KOPT-K1 (cell line): ENCODE measurements at regions not wholly inside any gene's neighbourhood (a gene's known extent, or its start where the extent isn't known, plus 50 kb on each side); places are given as distances from the start of the nearest gene placed in this dataset.
"Not testable (repeated sequence)": the region's sequence is repeated elsewhere in the genome, so short reads cannot be mapped to it uniquely, and the experiment has no call there.

Source experiments
- H3K27ac ChIP-seq: fragments of 200-600 bp; sonication (generic); 2 replicates; pipeline ENCODE4 v1.5.1; 2016; ENCODE audit warnings: antibody characterized with exemption, mild to moderate bottlenecking, low read depth, low read length; ENCODE audit not compliant: poor library complexity, severe bottlenecking
- H3K36me3 ChIP-seq: fragments of 200-600 bp; sonication (generic); 2 replicates; pipeline ENCODE4 v1.5.1; 2017; ENCODE audit warnings: antibody characterized with exemption, mild to moderate bottlenecking, low read length, moderate library complexity; ENCODE audit not compliant: insufficient read depth
- H3K9me3 ChIP-seq: fragments of 200-600 bp; sonication (generic); 2 replicates; pipeline ENCODE4 v1.5.1; 2017; ENCODE audit warnings: antibody characterized with exemption, low read length, mild to moderate bottlenecking; ENCODE audit not compliant: insufficient read depth, poor library complexity, severe bottlenecking

GRCh38 chr17:70934231-70934630 is 764.9 kb downstream of the KCNJ2 start:
- H3K27ac ChIP-seq: no peak overlapping the region
- no peaks in the 10 kb centered on the region for H3K9me3 ChIP-seq
- no peaks in the 10 kb centered on the region for H3K36me3 ChIP-seq

- H3K27ac ChIP-seq: no peak overlapping the region
- H3K9me3 ChIP-seq: no peaks in the 10 kb centered on the region
- no peaks in the 10 kb centered on the region for H3K36me3 ChIP-seq
These were observed 765.5 kb downstream of the KCNJ2 start for GRCh38 chr17:70934835-70935234.

GRCh38 chr17:70936724-70937123 is 767.4 kb downstream of the KCNJ2 start:
- Histone ChIP-seq H3K36me3 (no peaks in the 10 kb centered on the region), H3K9me3 (no peaks in the 10 kb centered on the region), H3K27ac (no peak overlapping the region)

- Histone ChIP-seq H3K36me3 (no peaks in the 10 kb centered on the region), H3K9me3 (no peaks in the 10 kb centered on the region), H3K27ac (no peak overlapping the region)
These were observed 769.0 kb downstream of the KCNJ2 start for GRCh38 chr17:70938336-70938735.

- Histone ChIP-seq H3K9me3 (no peaks in the 10 kb centered on the region), H3K36me3 (no peaks in the 10 kb centered on the region), H3K27ac (no peak overlapping the region)
These were observed 776.1 kb downstream of the KCNJ2 start for GRCh38 chr17:70945386-70945785.

GRCh38 chr17:70947215-70947614 is 777.9 kb downstream of the KCNJ2 start:
- no peak overlapping the region for H3K27ac ChIP-seq
- H3K36me3 ChIP-seq: no peaks in the 10 kb centered on the region
- H3K9me3 ChIP-seq: no peaks in the 10 kb centered on the region

- no peaks in the 10 kb centered on the region for H3K9me3 ChIP-seq
- H3K27ac ChIP-seq: no peak overlapping the region
- no peaks in the 10 kb centered on the region for H3K36me3 ChIP-seq
These were observed 778.6 kb downstream of the KCNJ2 start for GRCh38 chr17:70947636-70948565.

GRCh38 chr17:70953140-70953539 is 783.8 kb downstream of the KCNJ2 start:
- not testable (repeated sequence) for H3K9me3 ChIP-seq, H3K27ac ChIP-seq, H3K36me3 ChIP-seq

GRCh38 chr17:70955441-70955840 is 786.1 kb downstream of the KCNJ2 start:
- Histone ChIP-seq H3K9me3 (no peaks in the 10 kb centered on the region), H3K36me3 (no peaks in the 10 kb centered on the region), H3K27ac (no peak overlapping the region)

GRCh38 chr17:70956726-70957125 is 787.4 kb downstream of the KCNJ2 start:
- H3K27ac ChIP-seq: no peak overlapping the region
- no peaks in the 10 kb centered on the region for H3K36me3 ChIP-seq
- no peaks in the 10 kb centered on the region for H3K9me3 ChIP-seq

GRCh38 chr17:70961341-70961740 is 792.0 kb downstream of the KCNJ2 start:
- Histone ChIP-seq H3K27ac (no peak overlapping the region), H3K36me3 (no peaks in the 10 kb centered on the region), H3K9me3 (no peaks in the 10 kb centered on the region)

GRCh38 chr17:70968302-70968701 is 799.0 kb downstream of the KCNJ2 start:
- H3K36me3 ChIP-seq: no peaks in the 10 kb centered on the region
- H3K9me3 ChIP-seq: no peaks in the 10 kb centered on the region
- H3K27ac ChIP-seq: no peak overlapping the region

GRCh38 chr17:70969521-70970034 is 800.2 kb downstream of the KCNJ2 start:
- H3K9me3 ChIP-seq: no peaks in the 10 kb centered on the region
- no peak overlapping the region for H3K27ac ChIP-seq
- H3K36me3 ChIP-seq: no peaks in the 10 kb centered on the region

- H3K9me3 ChIP-seq: no peaks in the 10 kb centered on the region
- H3K27ac ChIP-seq: no peak overlapping the region
- H3K36me3 ChIP-seq: no peaks in the 10 kb centered on the region
These were observed 807.1 kb downstream of the KCNJ2 start for GRCh38 chr17:70976447-70976846.

- no peak overlapping the region for H3K27ac ChIP-seq
- H3K9me3 ChIP-seq: peaks cover 24% of the 10 kb centered on the region
- no peaks in the 10 kb centered on the region for H3K36me3 ChIP-seq
These were observed 815.5 kb downstream of the KCNJ2 start for GRCh38 chr17:70984873-70985272.

- Histone ChIP-seq H3K27ac (no peak overlapping the region), H3K9me3 (peaks cover 29% of the 10 kb centered on the region), H3K36me3 (no peaks in the 10 kb centered on the region)
These were observed 818.6 kb downstream of the KCNJ2 start for GRCh38 chr17:70987867-70988340.
